ENCODE measurements at regions not wholly inside any gene's neighbourhood (a gene's known extent, or its start where the extent isn't known, plus 50 kb on each side); places are given as distances from the start of the nearest gene placed in this dataset.
"Not testable (repeated sequence)": the region's sequence is repeated elsewhere in the genome, so short reads cannot be mapped to it uniquely, and the experiment has no call there.

GRCh38 chr3:20930034-20930433 is 744.0 kb upstream of the SGO1 start:
- H3K27ac ChIP-seq (ENCODE audit: low read length) = no peak overlapping the region
- no peak for TF ChIP-seq EZH2 (IDR thresholded peaks at IDR 0.05; ENCODE audit: borderline replicate concordance, insufficient read depth, low read length, poor library complexity, severe bottlenecking)
- TF ChIP-seq RAD21 (conservative IDR thresholded peaks at IDR 0.05) = no peak
- no peak for TF ChIP-seq EP300 (conservative IDR thresholded peaks at IDR 0.05; ENCODE audit: poor library complexity, severe bottlenecking)
- TF ChIP-seq TAF1 (IDR thresholded peaks at IDR 0.05; ENCODE audit: low read depth) = no peak
- H4K20me1 ChIP-seq (ENCODE audit: insufficient read depth) = no peaks in the 10 kb centered on the region
- H3K4me3 ChIP-seq (ENCODE audit: low read length) = no peak overlapping the region
- no peaks in the 10 kb centered on the region for H3K9me3 ChIP-seq (ENCODE audit: low read length)
- H2AFZ ChIP-seq (ENCODE audit: low read depth, low read length) = no peak overlapping the region
- H3F3A ChIP-seq (ENCODE audit: insufficient read depth, low read length, poor library complexity, severe bottlenecking) = no peaks in the 10 kb centered on the region
- no peaks in the 10 kb centered on the region for H3K79me2 ChIP-seq (replicated peaks; ENCODE audit: insufficient read depth, low read length)
- no peaks in the 10 kb centered on the region for H3K27me3 ChIP-seq (ENCODE audit: insufficient read depth, low read depth, low read length)
- no peak overlapping the region for H3K4me2 ChIP-seq (ENCODE audit: low read length)
- H3K9ac ChIP-seq (ENCODE audit: low read length) = no peak overlapping the region
- H3K9me2 ChIP-seq (ENCODE audit: insufficient read depth, low read length) = no peaks in the 10 kb centered on the region
- H3K36me3 ChIP-seq (ENCODE audit: insufficient read depth, low read length) = no peaks in the 10 kb centered on the region

- Histone ChIP-seq H3K4me2 (ENCODE audit: low read length) (no peak overlapping the region), H3K27me3 (ENCODE audit: insufficient read depth, low read depth, low read length) (no peaks in the 10 kb centered on the region), H3K36me3 (ENCODE audit: insufficient read depth, low read length) (no peaks in the 10 kb centered on the region), H3F3A (ENCODE audit: insufficient read depth, low read length, poor library complexity, severe bottlenecking) (no peaks in the 10 kb centered on the region), H2AFZ (ENCODE audit: low read depth, low read length) (no peak overlapping the region), H3K27ac (ENCODE audit: low read length) (no peak overlapping the region), H3K9ac (ENCODE audit: low read length) (no peak overlapping the region), H3K4me3 (ENCODE audit: low read length) (no peak overlapping the region), H3K79me2 (replicated peaks; ENCODE audit: insufficient read depth, low read length) (no peaks in the 10 kb centered on the region), H3K9me2 (ENCODE audit: insufficient read depth, low read length) (no peaks in the 10 kb centered on the region), H4K20me1 (ENCODE audit: insufficient read depth) (no peaks in the 10 kb centered on the region), H3K9me3 (ENCODE audit: low read length) (no peaks in the 10 kb centered on the region)
- TF ChIP-seq REST (IDR thresholded peaks at IDR 0.05; ENCODE audit: borderline replicate concordance) = no peak
- TF ChIP-seq TAF1 (IDR thresholded peaks at IDR 0.05; ENCODE audit: low read depth) = no peak
- no peak for TF ChIP-seq RAD21 (conservative IDR thresholded peaks at IDR 0.05)
- TF ChIP-seq MXI1 (conservative IDR thresholded peaks at IDR 0.05; ENCODE audit: poor library complexity, severe bottlenecking) = no peak
- TF ChIP-seq EZH2 (IDR thresholded peaks at IDR 0.05; ENCODE audit: borderline replicate concordance, insufficient read depth, low read length, poor library complexity, severe bottlenecking) = no peak
- no peak for TF ChIP-seq EP300 (conservative IDR thresholded peaks at IDR 0.05; ENCODE audit: poor library complexity, severe bottlenecking)
- TF ChIP-seq SMC3 (conservative IDR thresholded peaks at IDR 0.05; ENCODE audit: poor library complexity) = no peak
- TF ChIP-seq POLR2AphosphoS5 (IDR thresholded peaks at IDR 0.05) = no peak
- no peak for TF ChIP-seq CTCF (IDR thresholded peaks at IDR 0.05; ENCODE audit: poor library complexity, severe bottlenecking)
Measured at GRCh38 chr3:20924646-20925385, 738.8 kb upstream of the SGO1 start.

- H3K36me3 ChIP-seq (ENCODE audit: insufficient read depth, low read length); H4K20me1 ChIP-seq (ENCODE audit: insufficient read depth); H3K27ac ChIP-seq (ENCODE audit: low read length); H3K9me3 ChIP-seq (ENCODE audit: low read length); H3K4me2 ChIP-seq (ENCODE audit: low read length); H3F3A ChIP-seq (ENCODE audit: insufficient read depth, low read length, poor library complexity, severe bottlenecking); H3K9ac ChIP-seq (ENCODE audit: low read length); H3K27me3 ChIP-seq (ENCODE audit: insufficient read depth, low read depth, low read length); H3K79me2 ChIP-seq (replicated peaks; ENCODE audit: insufficient read depth, low read length); H3K4me3 ChIP-seq (ENCODE audit: low read length); H2AFZ ChIP-seq (ENCODE audit: low read depth, low read length); H3K9me2 ChIP-seq (ENCODE audit: insufficient read depth, low read length): not testable (repeated sequence)
Measured at GRCh38 chr3:20921112-20921511, 735.1 kb upstream of the SGO1 start.

All from neural cell (in vitro differentiated cells).